GM12873 (cell line): ENCODE measurements at regions not wholly inside any gene's neighbourhood (a gene's known extent, or its start where the extent isn't known, plus 50 kb on each side); places are given as distances from the start of the nearest gene placed in this dataset.
A peak's percentile ranks its signal among the peaks of the same experiment; 100 is the strongest.

Experiments
- TF ChIP-seq, protein P1 (sequence below): IDR thresholded peaks from 2 replicates; pipeline ENCODE4 v1.5.1; 2012; ENCODE audit warnings: low read depth, mild to moderate bottlenecking, moderate library complexity, low read length, control low read depth; ENCODE audit not compliant: insufficient read depth; ENCODE audit errors: missing control alignments

DNA sequence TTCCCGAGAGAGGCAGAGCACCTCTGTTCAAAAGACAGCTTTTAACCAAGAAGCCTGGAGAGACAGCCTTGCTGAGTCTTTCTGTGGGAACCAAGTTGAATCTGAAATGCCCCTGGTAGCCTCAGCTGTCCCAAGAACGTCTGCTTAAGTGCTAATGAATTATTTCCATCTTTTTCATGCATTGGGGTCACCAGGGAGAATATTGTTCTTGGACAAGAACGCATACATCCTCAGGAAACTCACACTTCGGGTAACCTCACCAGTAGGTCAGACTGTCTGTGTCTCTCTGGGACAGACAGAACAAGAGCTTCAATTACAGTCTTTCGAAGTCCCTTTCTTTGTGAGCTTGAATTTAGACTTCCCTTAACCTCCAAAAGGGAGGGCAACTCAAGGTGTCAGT lies 134.6 kb upstream of the ADAMTS18 start:
- TF ChIP-seq, protein P1, sequence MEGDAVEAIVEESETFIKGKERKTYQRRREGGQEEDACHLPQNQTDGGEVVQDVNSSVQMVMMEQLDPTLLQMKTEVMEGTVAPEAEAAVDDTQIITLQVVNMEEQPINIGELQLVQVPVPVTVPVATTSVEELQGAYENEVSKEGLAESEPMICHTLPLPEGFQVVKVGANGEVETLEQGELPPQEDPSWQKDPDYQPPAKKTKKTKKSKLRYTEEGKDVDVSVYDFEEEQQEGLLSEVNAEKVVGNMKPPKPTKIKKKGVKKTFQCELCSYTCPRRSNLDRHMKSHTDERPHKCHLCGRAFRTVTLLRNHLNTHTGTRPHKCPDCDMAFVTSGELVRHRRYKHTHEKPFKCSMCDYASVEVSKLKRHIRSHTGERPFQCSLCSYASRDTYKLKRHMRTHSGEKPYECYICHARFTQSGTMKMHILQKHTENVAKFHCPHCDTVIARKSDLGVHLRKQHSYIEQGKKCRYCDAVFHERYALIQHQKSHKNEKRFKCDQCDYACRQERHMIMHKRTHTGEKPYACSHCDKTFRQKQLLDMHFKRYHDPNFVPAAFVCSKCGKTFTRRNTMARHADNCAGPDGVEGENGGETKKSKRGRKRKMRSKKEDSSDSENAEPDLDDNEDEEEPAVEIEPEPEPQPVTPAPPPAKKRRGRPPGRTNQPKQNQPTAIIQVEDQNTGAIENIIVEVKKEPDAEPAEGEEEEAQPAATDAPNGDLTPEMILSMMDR, result no peak

DNA sequence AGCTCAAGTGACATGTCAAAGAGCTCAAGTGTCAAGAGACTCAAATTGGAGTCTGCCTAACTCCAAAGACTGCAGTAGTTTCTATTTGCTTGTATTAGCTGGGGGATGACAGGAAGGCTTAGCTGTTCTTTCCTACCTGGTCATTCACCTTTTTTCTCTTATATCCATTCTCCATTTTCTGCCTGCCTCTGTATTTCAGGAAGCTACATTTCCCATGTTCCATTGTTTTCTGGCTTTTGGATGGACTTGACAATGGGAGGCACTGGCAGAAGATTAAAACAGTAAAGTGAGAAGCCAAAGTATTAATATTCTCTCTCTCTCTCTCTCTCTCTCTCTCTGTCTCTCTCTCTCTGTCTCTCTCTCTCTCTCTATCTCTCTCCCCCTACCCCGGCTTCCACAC lies 135.7 kb upstream of the ADAMTS18 start:
- TF ChIP-seq, protein P1, result no peak

- TF ChIP-seq, protein P1, result no peak
Measured at GRCh38 chr16:77571115-77571862, 136.5 kb upstream of the ADAMTS18 start.

GRCh38 chr16:77574867-77575624 lies 140.2 kb upstream of the ADAMTS18 start:
- TF ChIP-seq, protein P1, result no peak

DNA sequence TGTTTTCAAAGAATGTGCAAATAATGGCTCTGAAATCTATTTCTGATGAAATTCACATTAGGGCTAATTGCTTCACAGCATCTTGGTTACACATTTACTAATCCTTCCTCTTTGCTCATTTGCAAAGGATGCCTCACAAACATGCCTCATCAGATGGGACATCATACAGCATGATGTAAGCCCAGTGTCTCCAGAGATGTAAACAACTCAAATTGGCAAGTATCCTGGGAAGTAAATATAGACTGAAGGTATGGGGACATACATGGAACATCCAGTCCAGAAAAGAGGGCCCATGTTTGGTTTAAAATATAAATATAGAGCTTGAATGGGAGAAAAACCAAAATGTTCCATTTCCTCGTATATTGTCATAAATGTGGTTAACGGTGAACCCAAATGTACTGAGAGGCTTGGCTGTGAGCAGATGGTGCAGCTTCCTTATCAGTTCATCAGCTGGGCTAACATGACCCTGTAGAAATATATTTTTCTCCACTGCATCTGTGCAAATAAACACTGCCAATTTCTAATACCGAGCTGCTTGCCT lies 142.9 kb upstream of the NUDT7 start:
- TF ChIP-seq, protein P1, result no peak

DNA sequence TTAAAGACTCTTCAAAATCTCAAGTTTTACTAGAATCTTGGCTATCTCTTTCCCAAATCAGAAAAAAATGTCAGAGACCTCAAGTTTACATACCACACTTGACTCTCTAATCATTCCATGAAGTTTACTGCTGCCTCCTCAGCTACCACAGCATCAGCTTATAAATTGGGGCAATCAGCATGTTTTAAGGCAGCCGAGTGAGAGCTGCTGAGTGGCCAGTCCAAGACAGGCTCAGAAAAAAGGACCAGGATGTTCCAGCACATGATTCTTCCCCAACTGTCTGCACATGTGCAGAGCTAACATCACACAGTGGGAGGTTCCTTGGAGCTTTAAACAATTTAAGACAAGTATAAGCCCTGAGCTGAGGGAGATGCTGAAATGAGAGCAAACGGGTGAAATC lies 140.6 kb upstream of the NUDT7 start:
- TF ChIP-seq, protein P1, result no peak

- TF ChIP-seq, protein P1, result peak; percentile 73
Measured at GRCh38 chr16:77584205-77584859, 138.0 kb upstream of the NUDT7 start.
